GM20000 (cell line): ENCODE measurements at regions not wholly inside any gene's neighbourhood (a gene's known extent, or its start where the extent isn't known, plus 50 kb on each side); places are given as distances from the start of the nearest gene placed in this dataset.

ENCODE experiments used
- DNase-seq: peaks from one replicate; pipeline ENCODE4 v3.0.0; 2012; ENCODE audit warnings: low spot score
- TF ChIP-seq, protein P1 (sequence below): IDR thresholded peaks from 2 replicates; pipeline ENCODE4 v1.5.1; 2012; ENCODE audit warnings: mild to moderate bottlenecking, control low read depth; ENCODE audit errors: extremely low read depth, missing control alignments

DNA sequence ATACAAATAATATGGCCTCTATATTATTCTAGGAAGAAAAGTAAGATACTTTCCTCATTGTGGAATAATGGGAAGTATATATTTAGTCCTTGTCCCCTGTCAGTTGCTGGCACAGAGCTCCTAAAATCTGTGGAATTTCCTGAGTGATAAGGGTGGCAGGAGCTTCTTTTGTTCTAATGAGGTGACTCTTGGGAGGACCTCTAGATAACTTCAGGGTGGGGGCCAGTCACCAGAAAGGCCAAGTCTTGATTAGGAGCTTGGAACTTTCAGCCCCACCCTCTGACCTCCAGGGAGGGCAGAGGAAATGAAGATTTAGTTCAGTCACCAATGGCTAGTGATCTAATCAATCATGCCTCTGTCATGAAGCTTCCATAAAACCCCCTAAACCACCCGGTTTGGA is 179.9 kb upstream of the PRICKLE1 start:
- DNase-seq = no peak
- TF ChIP-seq, protein P1, sequence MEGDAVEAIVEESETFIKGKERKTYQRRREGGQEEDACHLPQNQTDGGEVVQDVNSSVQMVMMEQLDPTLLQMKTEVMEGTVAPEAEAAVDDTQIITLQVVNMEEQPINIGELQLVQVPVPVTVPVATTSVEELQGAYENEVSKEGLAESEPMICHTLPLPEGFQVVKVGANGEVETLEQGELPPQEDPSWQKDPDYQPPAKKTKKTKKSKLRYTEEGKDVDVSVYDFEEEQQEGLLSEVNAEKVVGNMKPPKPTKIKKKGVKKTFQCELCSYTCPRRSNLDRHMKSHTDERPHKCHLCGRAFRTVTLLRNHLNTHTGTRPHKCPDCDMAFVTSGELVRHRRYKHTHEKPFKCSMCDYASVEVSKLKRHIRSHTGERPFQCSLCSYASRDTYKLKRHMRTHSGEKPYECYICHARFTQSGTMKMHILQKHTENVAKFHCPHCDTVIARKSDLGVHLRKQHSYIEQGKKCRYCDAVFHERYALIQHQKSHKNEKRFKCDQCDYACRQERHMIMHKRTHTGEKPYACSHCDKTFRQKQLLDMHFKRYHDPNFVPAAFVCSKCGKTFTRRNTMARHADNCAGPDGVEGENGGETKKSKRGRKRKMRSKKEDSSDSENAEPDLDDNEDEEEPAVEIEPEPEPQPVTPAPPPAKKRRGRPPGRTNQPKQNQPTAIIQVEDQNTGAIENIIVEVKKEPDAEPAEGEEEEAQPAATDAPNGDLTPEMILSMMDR = no peak

DNA sequence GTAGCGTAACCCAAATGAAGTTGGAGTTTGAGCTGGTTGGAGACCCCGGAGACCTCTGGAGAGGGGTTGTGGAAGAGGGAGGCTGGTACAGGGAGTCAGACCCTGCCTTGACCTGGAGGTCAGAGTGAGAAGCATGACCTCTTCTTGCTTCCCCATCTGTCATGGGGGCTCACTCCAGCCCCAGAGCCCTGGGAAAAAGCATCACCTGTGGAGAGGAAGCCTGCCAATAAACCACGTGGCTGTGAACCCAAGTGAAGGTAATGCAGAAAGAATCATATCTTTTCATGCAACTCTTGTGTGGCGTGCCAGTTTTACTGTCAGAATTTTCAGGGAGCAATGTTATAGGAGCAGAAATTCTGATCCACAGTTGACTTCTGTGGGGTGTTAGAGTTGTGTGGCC is 178.5 kb upstream of the PRICKLE1 start:
- no peak for DNase-seq
- TF ChIP-seq, protein P1 = no peak

DNA sequence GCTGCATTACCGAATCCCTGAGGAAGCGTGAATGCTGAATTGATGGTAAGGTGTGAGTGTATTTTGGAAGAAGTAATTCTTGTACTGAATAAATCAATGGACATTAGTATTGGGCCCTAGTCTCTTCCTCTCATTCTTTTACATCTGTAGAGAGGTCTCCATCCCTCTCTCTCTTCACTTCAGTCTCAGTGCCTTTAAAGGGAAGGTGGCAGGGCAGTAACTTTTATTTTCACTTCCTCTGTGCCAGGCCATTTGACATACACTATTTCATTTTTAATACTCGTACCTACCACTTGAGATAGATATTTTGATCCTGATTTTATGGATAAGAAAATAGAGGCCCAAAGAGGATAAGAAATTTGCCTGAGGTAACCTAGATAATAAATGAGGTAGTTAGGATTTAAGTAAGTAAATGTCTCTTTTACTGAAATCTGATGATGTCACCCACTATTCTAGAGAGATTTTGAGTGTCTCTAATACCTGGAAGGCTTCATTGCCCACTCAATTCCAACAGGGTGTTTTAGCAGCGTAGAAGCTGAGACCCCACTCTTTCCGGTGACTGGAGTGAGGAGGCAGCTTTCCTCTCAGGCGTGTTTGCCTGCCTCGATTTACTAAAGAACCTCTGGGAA is 177.9 kb upstream of the PRICKLE1 start:
- TF ChIP-seq, protein P1 = no peak
- DNase-seq = no peak

DNA sequence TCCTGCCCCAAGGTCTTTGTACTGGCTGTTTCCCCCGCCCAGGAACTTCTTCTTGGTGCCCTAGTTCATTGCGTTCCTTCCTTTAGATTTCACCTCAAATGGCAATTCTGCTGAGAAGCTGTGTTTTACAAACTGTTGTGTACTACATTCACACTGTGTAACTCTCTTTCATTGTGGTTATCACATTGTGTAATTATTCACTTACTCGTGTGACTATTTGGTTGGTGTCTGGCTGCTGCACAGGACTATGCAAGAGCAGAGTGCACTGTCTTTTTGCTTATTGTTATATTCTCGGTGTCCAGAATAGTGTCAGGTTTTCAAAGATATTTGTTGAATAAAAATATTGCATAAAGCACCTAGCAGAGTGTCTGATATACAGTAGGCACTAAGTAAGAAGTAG is 177.2 kb upstream of the PRICKLE1 start:
- no peak for DNase-seq
- TF ChIP-seq, protein P1 = no peak

DNA sequence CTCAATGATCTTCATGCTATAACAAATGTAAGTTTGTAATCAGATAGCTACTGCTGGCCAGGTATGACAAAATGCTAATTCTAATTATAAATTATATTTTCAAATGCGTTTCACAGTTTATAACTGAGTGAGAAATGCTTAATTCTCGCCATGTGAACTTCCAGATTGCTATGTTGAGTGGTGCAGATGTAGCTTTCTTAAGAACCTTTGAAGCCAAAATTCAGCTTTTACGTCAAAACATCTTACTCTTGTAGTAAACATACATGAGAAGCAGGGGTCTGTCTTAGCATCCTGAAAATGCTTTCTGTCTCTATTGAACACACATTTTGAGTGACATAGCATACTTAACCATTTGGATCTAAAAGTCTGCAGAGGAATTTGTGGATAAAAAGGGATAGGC is 176.5 kb upstream of the PRICKLE1 start:
- TF ChIP-seq, protein P1 = no peak

DNA sequence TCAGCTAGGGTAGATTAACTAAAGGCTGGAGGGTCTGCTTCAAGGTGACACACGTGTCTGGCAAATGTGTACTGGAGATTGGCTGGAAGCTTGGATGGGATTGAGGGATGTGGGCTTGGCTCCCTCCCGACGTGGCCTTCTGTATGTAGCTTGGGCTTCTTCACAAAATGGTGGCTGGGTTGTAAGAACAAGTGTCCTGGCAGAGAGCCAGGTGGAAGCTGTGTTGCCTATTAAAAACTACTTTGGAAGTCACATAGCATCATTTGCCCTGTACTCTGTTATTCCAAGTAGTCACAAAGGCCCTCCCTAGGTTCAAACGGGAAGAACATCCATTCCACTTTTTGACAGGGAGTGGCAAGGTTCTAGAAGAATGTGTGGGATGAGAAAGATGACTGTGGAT is 174.1 kb upstream of the PRICKLE1 start:
- TF ChIP-seq, protein P1 = no peak

More for the DNA sequence above, 176.5 kb upstream of the PRICKLE1 start:
- DNase-seq = no peak

DNA sequence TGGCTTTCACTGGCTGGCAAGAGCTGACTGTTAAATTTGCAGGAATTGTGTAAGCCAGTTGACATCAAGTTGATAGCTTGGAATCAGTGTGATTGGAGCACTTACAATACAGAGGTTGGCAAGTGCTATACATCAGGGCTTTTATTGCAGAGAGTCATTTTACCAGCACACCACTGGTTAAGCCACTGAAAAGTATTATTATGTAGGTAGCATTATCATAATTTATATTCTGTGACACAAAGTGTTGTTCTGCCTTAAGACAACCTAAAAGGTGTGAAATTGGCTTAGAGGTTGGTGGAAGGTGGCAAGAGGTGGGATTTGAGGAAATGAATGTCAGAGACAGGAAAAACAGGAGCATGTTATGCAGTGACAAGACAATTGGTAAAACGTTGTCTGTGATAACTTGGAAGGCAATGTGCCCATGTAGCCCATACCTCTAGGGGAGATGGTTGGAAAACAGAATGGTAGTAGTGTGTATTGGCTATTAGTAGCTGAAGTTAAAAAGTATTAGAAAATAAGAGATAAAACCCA is 172.9 kb upstream of the PRICKLE1 start:
- no peak for DNase-seq
- TF ChIP-seq, protein P1 = no peak

More for the DNA sequence above, 174.1 kb upstream of the PRICKLE1 start:
- no peak for DNase-seq
